GM12878 (cell line): ENCODE measurements at regions not wholly inside any gene's neighbourhood (a gene's known extent, or its start where the extent isn't known, plus 50 kb on each side); places are given as distances from the start of the nearest gene placed in this dataset.

Experiments
- CEBPB ChIP-seq, 2 experiments: fragments of 150-350 bp in 1 of 2; IDR thresholded peaks; 2 replicates each; pipeline ENCODE4 v1.6.1; 2012 to 2014; ENCODE audit warnings: low read depth in 2 of 2, low read length in 2 of 2, borderline replicate concordance in 1 of 2, inconsistent platforms in 1 of 2
- POLR2A ChIP-seq: IDR thresholded peaks from 2 replicates; pipeline ENCODE4 v1.6.1; 2011; ENCODE audit warnings: low read depth, mild to moderate bottlenecking, low read length
- RBBP5 ChIP-seq: fragments of 200-600 bp; sonication (generic); conservative IDR thresholded peaks from 2 replicates; pipeline ENCODE4 v1.6.1; 2016
- ZSCAN29 ChIP-seq: fragments of 450-650 bp; IDR thresholded peaks from 2 replicates; pipeline ENCODE4 v1.6.1; 2017; ENCODE audit warnings: mild to moderate bottlenecking, moderate library complexity
- TF ChIP-seq, protein P1 (sequence below): IDR thresholded peaks from 2 replicates; pipeline ENCODE4 v1.6.1; 2012; ENCODE audit warnings: mild to moderate bottlenecking, low read depth, low read length
- TF ChIP-seq, protein P2 (sequence below): fragments of 450-650 bp; formaldehyde crosslinking; IDR thresholded peaks from 2 replicates; pipeline ENCODE4 v1.4.0; 2022; ENCODE audit warnings: mild to moderate bottlenecking, moderate library complexity
- TF ChIP-seq, protein P3 (sequence below), 3 experiments: IDR thresholded peaks in 2 of 3; conservative IDR thresholded peaks in 1 of 3; 2 replicates each; pipeline ENCODE4 v1.5.1; 2011; ENCODE audit warnings: low read depth in 3 of 3, low read length in 3 of 3, mild to moderate bottlenecking in 3 of 3, control low read depth in 2 of 3, moderate library complexity in 2 of 3, inconsistent platforms in 1 of 3, mixed read lengths in 1 of 3; ENCODE audit not compliant: control insufficient read depth in 2 of 3, insufficient read depth in 1 of 3; ENCODE audit errors: extremely low read depth in 1 of 3

DNA sequence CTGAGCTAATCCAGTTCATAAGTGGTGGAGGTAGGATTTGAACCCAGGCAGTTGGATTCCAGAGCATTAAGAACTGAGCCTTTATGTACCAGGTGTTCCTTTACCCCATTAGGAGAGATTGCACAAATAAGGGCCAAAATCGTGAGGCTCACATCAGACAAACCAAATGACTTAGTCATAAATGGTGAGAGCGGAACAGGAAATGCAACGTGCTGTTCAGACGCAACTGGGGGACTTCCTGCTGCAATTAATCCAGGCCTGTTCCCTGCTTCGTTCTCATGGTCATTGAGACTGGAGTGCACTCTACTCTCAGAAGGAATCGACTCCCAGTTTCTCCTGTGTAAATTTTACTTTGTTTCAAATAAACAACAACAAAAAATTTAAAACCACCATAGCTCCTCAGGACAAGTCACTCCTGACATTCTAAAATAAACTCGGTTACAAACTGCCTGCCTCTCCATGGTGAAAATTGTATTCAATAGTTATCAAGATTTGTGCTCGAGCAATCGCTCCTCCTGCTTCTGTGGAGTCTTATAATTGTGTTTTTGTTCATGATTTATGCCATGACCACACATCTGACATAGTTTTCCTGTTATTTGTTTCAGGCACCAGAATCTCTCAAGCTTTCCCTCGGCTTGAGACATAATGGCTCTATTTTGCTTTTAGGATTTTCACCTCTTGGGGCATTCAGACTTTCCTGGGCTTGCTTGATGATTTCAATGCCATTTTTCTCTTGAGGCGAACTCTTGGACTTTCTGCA, 115.3 kb upstream of the BMPER start:
- TF ChIP-seq CEBPB (IDR thresholded peaks at IDR 0.05; ENCODE audit: borderline replicate concordance in 1 of 2, low read depth in 2 of 2, low read length in 2 of 2) = no peak
- TF ChIP-seq, protein P1, sequence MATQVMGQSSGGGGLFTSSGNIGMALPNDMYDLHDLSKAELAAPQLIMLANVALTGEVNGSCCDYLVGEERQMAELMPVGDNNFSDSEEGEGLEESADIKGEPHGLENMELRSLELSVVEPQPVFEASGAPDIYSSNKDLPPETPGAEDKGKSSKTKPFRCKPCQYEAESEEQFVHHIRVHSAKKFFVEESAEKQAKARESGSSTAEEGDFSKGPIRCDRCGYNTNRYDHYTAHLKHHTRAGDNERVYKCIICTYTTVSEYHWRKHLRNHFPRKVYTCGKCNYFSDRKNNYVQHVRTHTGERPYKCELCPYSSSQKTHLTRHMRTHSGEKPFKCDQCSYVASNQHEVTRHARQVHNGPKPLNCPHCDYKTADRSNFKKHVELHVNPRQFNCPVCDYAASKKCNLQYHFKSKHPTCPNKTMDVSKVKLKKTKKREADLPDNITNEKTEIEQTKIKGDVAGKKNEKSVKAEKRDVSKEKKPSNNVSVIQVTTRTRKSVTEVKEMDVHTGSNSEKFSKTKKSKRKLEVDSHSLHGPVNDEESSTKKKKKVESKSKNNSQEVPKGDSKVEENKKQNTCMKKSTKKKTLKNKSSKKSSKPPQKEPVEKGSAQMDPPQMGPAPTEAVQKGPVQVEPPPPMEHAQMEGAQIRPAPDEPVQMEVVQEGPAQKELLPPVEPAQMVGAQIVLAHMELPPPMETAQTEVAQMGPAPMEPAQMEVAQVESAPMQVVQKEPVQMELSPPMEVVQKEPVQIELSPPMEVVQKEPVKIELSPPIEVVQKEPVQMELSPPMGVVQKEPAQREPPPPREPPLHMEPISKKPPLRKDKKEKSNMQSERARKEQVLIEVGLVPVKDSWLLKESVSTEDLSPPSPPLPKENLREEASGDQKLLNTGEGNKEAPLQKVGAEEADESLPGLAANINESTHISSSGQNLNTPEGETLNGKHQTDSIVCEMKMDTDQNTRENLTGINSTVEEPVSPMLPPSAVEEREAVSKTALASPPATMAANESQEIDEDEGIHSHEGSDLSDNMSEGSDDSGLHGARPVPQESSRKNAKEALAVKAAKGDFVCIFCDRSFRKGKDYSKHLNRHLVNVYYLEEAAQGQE = no peak
- TF ChIP-seq, protein P2, sequence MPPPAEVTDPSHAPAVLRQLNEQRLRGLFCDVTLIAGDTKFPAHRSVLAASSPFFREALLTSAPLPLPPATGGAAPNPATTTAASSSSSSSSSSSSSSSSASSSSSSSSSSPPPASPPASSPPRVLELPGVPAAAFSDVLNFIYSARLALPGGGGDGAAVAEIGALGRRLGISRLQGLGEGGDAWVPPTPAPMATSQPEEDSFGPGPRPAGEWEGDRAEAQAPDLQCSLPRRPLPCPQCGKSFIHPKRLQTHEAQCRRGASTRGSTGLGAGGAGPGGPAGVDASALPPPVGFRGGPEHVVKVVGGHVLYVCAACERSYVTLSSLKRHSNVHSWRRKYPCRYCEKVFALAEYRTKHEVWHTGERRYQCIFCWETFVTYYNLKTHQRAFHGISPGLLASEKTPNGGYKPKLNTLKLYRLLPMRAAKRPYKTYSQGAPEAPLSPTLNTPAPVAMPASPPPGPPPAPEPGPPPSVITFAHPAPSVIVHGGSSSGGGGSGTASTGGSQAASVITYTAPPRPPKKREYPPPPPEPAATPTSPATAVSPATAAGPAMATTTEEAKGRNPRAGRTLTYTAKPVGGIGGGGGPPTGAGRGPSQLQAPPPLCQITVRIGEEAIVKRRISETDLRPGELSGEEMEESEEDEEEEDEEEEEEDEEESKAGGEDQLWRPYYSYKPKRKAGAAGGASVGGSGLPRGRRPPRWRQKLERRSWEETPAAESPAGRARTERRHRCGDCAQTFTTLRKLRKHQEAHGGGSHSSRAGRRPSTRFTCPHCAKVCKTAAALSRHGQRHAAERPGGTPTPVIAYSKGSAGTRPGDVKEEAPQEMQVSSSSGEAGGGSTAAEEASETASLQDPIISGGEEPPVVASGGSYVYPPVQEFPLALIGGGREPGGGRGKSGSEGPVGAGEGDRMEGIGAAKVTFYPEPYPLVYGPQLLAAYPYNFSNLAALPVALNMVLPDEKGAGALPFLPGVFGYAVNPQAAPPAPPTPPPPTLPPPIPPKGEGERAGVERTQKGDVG (CRISPR knock-in tag) = no peak
- no peak for TF ChIP-seq POLR2A
- TF ChIP-seq, protein P3, sequence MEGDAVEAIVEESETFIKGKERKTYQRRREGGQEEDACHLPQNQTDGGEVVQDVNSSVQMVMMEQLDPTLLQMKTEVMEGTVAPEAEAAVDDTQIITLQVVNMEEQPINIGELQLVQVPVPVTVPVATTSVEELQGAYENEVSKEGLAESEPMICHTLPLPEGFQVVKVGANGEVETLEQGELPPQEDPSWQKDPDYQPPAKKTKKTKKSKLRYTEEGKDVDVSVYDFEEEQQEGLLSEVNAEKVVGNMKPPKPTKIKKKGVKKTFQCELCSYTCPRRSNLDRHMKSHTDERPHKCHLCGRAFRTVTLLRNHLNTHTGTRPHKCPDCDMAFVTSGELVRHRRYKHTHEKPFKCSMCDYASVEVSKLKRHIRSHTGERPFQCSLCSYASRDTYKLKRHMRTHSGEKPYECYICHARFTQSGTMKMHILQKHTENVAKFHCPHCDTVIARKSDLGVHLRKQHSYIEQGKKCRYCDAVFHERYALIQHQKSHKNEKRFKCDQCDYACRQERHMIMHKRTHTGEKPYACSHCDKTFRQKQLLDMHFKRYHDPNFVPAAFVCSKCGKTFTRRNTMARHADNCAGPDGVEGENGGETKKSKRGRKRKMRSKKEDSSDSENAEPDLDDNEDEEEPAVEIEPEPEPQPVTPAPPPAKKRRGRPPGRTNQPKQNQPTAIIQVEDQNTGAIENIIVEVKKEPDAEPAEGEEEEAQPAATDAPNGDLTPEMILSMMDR (IDR thresholded peaks at IDR 0.05 in 2 of 3, conservative IDR thresholded peaks at IDR 0.05 in 1 of 3; ENCODE audit: control insufficient read depth in 2 of 3, extremely low read depth in 1 of 3, insufficient read depth in 1 of 3, low read depth in 3 of 3, low read length in 3 of 3) = no peak
- no peak for TF ChIP-seq ZSCAN29
- TF ChIP-seq RBBP5 = no peak
